ENCODE measurements at regions not wholly inside any gene's neighbourhood (a gene's known extent, or its start where the extent isn't known, plus 50 kb on each side); places are given as distances from the start of the nearest gene placed in this dataset.

GRCh38 chr5:98583586-98583985 lies 189.9 kb upstream of the RGMB start:
- TF ChIP-seq POLR2AphosphoS5 (IDR thresholded peaks at IDR 0.05; ENCODE audit: low read depth, low read length): no peak
- TF ChIP-seq CTCF (IDR thresholded peaks at IDR 0.05): no peak
